ENCODE measurements at regions not wholly inside any gene's neighbourhood (a gene's known extent, or its start where the extent isn't known, plus 50 kb on each side); places are given as distances from the start of the nearest gene placed in this dataset.

DNA sequence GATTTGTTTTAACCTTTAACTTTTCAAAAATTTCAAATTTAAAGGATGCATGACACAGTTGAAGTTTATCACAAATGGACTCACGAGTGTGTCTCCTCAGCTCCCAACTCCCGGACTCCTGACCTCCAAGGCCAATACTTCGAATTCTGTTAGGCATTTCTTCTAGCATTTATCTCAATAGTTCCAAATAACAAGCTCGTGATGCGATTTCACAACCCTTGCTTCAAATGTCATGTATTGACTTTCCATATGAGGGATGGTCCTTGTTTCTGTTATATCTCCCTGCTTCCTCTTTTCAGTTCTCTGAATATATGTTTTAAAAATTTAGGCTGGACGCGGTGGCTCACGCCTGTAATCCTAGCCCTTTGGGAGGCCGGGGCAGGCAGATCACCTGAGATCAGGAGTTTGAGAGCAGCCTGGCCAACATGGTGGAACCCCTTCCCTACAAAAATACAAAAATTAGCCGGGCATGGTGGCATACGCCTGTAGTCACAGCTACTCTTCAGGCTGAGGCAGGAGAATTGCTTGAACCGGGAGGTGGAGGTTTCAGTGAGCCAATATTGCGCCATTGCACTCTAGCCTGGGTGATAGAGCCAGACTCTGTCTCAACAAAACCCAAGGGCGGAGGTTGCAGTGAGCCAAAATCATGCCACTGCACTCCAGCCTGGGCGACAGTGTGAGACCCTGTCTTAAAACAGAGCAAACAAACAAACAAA lies 52.0 kb upstream of the TINAGL1 start:
- H3K4me1 ChIP-seq (ENCODE audit: control insufficient read depth, insufficient read depth, low read length): no peaks in the 10 kb centered on the region
- H3K9ac ChIP-seq (ENCODE audit: low read length): no peak overlapping the region
- no peaks in the 10 kb centered on the region for H3K36me3 ChIP-seq (ENCODE audit: control insufficient read depth, insufficient read depth, low read length)
- H3K27ac ChIP-seq (ENCODE audit: low read depth, low read length): no peak overlapping the region
- H3K9me3 ChIP-seq (ENCODE audit: control insufficient read depth, insufficient read depth, low read depth, low read length): no peaks in the 10 kb centered on the region
- no peak overlapping the region for H3K4me3 ChIP-seq (ENCODE audit: low read depth, low read length)
- no peaks in the 10 kb centered on the region for H3K27me3 ChIP-seq (ENCODE audit: control insufficient read depth, insufficient read depth, low read length)

Measured in HUES6 (cell line).